Loucy (cell line): ENCODE measurements at regions not wholly inside any gene's neighbourhood (a gene's known extent, or its start where the extent isn't known, plus 50 kb on each side); places are given as distances from the start of the nearest gene placed in this dataset.

Experiments used
- H2AFZ ChIP-seq: fragments of 200-600 bp; sonication (generic); 2 replicates; pipeline ENCODE4 v1.6.0; 2016; ENCODE audit warnings: antibody characterized with exemption, mild to moderate bottlenecking, low read length, moderate library complexity
- H3F3A ChIP-seq: fragments of 200-600 bp; 2 replicates; pipeline ENCODE4 v1.6.0; 2016; ENCODE audit warnings: antibody characterized with exemption, low read depth, mild to moderate bottlenecking
- H3K27me3 ChIP-seq: fragments of 200-600 bp; sonication (generic); 2 replicates; pipeline ENCODE4 v1.6.1; 2014; ENCODE audit warnings: low read length, mild to moderate bottlenecking; ENCODE audit not compliant: insufficient read depth, poor library complexity, severe bottlenecking
- H3K36me3 ChIP-seq: fragments of 200-600 bp; sonication (generic); 2 replicates; pipeline ENCODE4 v1.6.1; 2016; ENCODE audit warnings: low read length; ENCODE audit not compliant: insufficient read depth
- H3K4me1 ChIP-seq: fragments of 200-600 bp; sonication (generic); 2 replicates; pipeline ENCODE4 v1.5.1; 2014; ENCODE audit warnings: low read length, mild to moderate bottlenecking; ENCODE audit not compliant: insufficient read depth, poor library complexity, severe bottlenecking
- H3K4me2 ChIP-seq: fragments of 200-600 bp; sonication (generic); 2 replicates; pipeline ENCODE4 v1.6.0; 2014; ENCODE audit warnings: antibody characterized with exemption, low read length, low read depth, mild to moderate bottlenecking; ENCODE audit not compliant: poor library complexity, severe bottlenecking
- H3K4me3 ChIP-seq: fragments of 200-600 bp; sonication (generic); 2 replicates; pipeline ENCODE4 v1.5.1; 2014; ENCODE audit warnings: low read length, mild to moderate bottlenecking, mixed read lengths; ENCODE audit not compliant: poor library complexity, severe bottlenecking
- H3K79me2 ChIP-seq: fragments of 200-600 bp; sonication (generic); 2 replicates; pipeline ENCODE4 v1.6.1; 2014; ENCODE audit warnings: low read length; ENCODE audit not compliant: insufficient read depth
- H3K9ac ChIP-seq: fragments of 200-600 bp; sonication (generic); 2 replicates; pipeline ENCODE4 v1.6.0; 2014; ENCODE audit warnings: mild to moderate bottlenecking, low read depth, low read length, moderate library complexity; ENCODE audit not compliant: poor library complexity, severe bottlenecking
- H3K9me2 ChIP-seq: fragments of 200-600 bp; sonication (generic); replicated peaks from 2 replicates; pipeline ENCODE4 v1.6.1; 2016; ENCODE audit warnings: low read depth, low read length, mixed read lengths
- H3K9me3 ChIP-seq: fragments of 200-600 bp; sonication (generic); 2 replicates; pipeline ENCODE4 v1.6.1; 2014; ENCODE audit warnings: mild to moderate bottlenecking, antibody characterized with exemption, low read length, low read depth; ENCODE audit not compliant: insufficient read depth
- H4K20me1 ChIP-seq: fragments of 200-600 bp; sonication (generic); 2 replicates; pipeline ENCODE4 v1.6.0; 2014; ENCODE audit warnings: antibody characterized with exemption, low read length, mild to moderate bottlenecking; ENCODE audit not compliant: insufficient read depth, poor library complexity, severe bottlenecking
- CTCF ChIP-seq: fragments of 200-600 bp; sonication (generic); conservative IDR thresholded peaks from 2 replicates; pipeline ENCODE4 v1.5.1; 2014; ENCODE audit warnings: mild to moderate bottlenecking, antibody characterized with exemption, low read length
- EZH2phosphoT487 ChIP-seq: fragments of 200-600 bp; IDR thresholded peaks from 2 replicates; pipeline ENCODE4 v1.6.1; 2018; ENCODE audit warnings: antibody characterized with exemption, mild to moderate bottlenecking, moderate library complexity, borderline replicate concordance

- H3K9me2 ChIP-seq: no peaks in the 10 kb centered on the region
- H2AFZ ChIP-seq: no peak overlapping the region
- H3F3A ChIP-seq: no peaks in the 10 kb centered on the region
- no peaks in the 10 kb centered on the region for H3K79me2 ChIP-seq
- H4K20me1 ChIP-seq: no peaks in the 10 kb centered on the region
- H3K4me3 ChIP-seq: no peak overlapping the region
- H3K36me3 ChIP-seq: no peaks in the 10 kb centered on the region
- TF ChIP-seq EZH2phosphoT487 (no peak), CTCF (no peak)
- no peak overlapping the region for H3K4me2 ChIP-seq
- no peaks in the 10 kb centered on the region for H3K4me1 ChIP-seq
- H3K27me3 ChIP-seq: no peaks in the 10 kb centered on the region
- H3K9ac ChIP-seq: no peak overlapping the region
- no peaks in the 10 kb centered on the region; the same call in 1 of the 2 replicates for H3K9me3 ChIP-seq
These were observed 63.6 kb upstream of the SYNCRIP start for GRCh38 chr6:85706272-85706671.

GRCh38 chr6:85705220-85705619 is 62.5 kb upstream of the SYNCRIP start:
- Histone ChIP-seq H3K4me2 (no peak overlapping the region), H3K9ac (no peak overlapping the region), H4K20me1 (no peaks in the 10 kb centered on the region), H3K27me3 (no peaks in the 10 kb centered on the region), H3K4me3 (no peak overlapping the region), H2AFZ (no peak overlapping the region), H3K9me2 (no peaks in the 10 kb centered on the region), H3K79me2 (no peaks in the 10 kb centered on the region), H3K36me3 (no peaks in the 10 kb centered on the region), H3F3A (no peaks in the 10 kb centered on the region), H3K9me3 (no peaks in the 10 kb centered on the region; the same call in 1 of the 2 replicates), H3K4me1 (no peaks in the 10 kb centered on the region)
- TF ChIP-seq CTCF: no peak
- no peak for TF ChIP-seq EZH2phosphoT487

GRCh38 chr6:85703406-85703805 is 60.7 kb upstream of the SYNCRIP start:
- no peak overlapping the region for H3K9ac ChIP-seq
- H3K9me3 ChIP-seq: no peaks in the 10 kb centered on the region
- no peaks in the 10 kb centered on the region for H3K4me1 ChIP-seq
- no peak overlapping the region for H2AFZ ChIP-seq
- no peaks in the 10 kb centered on the region for H3F3A ChIP-seq
- H3K36me3 ChIP-seq: no peaks in the 10 kb centered on the region
- no peaks in the 10 kb centered on the region for H3K27me3 ChIP-seq
- H3K79me2 ChIP-seq: no peaks in the 10 kb centered on the region
- TF ChIP-seq EZH2phosphoT487 (no peak), CTCF (no peak)
- H3K4me3 ChIP-seq: no peak overlapping the region
- H4K20me1 ChIP-seq: no peaks in the 10 kb centered on the region
- no peak overlapping the region for H3K4me2 ChIP-seq
- no peaks in the 10 kb centered on the region for H3K9me2 ChIP-seq
